ENCODE measurements at regions not wholly inside any gene's neighbourhood (a gene's known extent, or its start where the extent isn't known, plus 50 kb on each side); places are given as distances from the start of the nearest gene placed in this dataset.

GRCh38 chr7:36096460-36097095, 56.5 kb upstream of the EEPD1 start:
- no peak for TF ChIP-seq EP300 (IDR thresholded peaks at IDR 0.05; ENCODE audit: borderline replicate concordance in 1 of 2, low read depth in 1 of 2, low read length in 1 of 2)
- TF ChIP-seq TAF1 (IDR thresholded peaks at IDR 0.05; ENCODE audit: borderline replicate concordance, low read depth, low read length) = no peak
- TF ChIP-seq FOXJ3 (CRISPR knock-in tag; IDR thresholded peaks at IDR 0.05) = no peak
- peak; percentile 11; the same call in 1 of the 2 replicates for TF ChIP-seq CTCF (IDR thresholded peaks at IDR 0.05)
- no peak for TF ChIP-seq PBX3 (IDR thresholded peaks at IDR 0.05)
- TF ChIP-seq USF2 (IDR thresholded peaks at IDR 0.05; ENCODE audit: borderline replicate concordance, low read depth, low read length) = no peak
- TF ChIP-seq FOXM1 (IDR thresholded peaks at IDR 0.05; ENCODE audit: low read depth) = no peak
- TF ChIP-seq POLR2AphosphoS5 (IDR thresholded peaks at IDR 0.05; ENCODE audit: low read depth, low read length) = no peak
- no peak for TF ChIP-seq CHD2 (IDR thresholded peaks at IDR 0.05; ENCODE audit: low read length, partially characterized antibody)
- Histone ChIP-seq H3K4me1 (ENCODE audit: control insufficient read depth in 1 of 2, insufficient read depth in 2 of 2, low read depth in 1 of 2, low read length in 1 of 2) (no peaks in the 10 kb centered on the region; a peak in 1 of 4 replicates), H3K9me2 (no peaks in the 10 kb centered on the region), H3K9ac (no peak overlapping the region), H3K27me3 (ENCODE audit: insufficient read depth) (no peaks in the 10 kb centered on the region), H3F3A (replicated peaks; ENCODE audit: insufficient read depth) (no peaks in the 10 kb centered on the region), H3K79me2 (ENCODE audit: insufficient read depth) (no peaks in the 10 kb centered on the region), H3K4me3 (ENCODE audit: low read depth in 2 of 2, low read length in 1 of 2) (no peak overlapping the region), H2AFZ (ENCODE audit: low read depth) (no peak overlapping the region), H3K27ac (ENCODE audit: low read depth in 2 of 2, low read length in 1 of 2) (no peak overlapping the region), H3K9me3 (no peaks in the 10 kb centered on the region), H3K36me3 (replicated peaks in 1 of 2; ENCODE audit: control insufficient read depth in 1 of 2, insufficient read depth in 2 of 2, low read length in 1 of 2) (no peaks in the 10 kb centered on the region), H4K20me1 (ENCODE audit: insufficient read depth) (no peaks in the 10 kb centered on the region), H3K4me2 (no peak overlapping the region)
- POLR2A ChIA-PET = no interaction called here
- WGBS (ENCODE audit: low lambda C conversion rate) = 78% methylated on average over 6 of the region's 6 CpGs
- CTCF ChIA-PET = interaction anchor here (0.6 to 1.1 kb wide), 3 partner anchors 49 to 195 kb away, joined by 3 read pairs; no protein-coding TSS in a partner anchor
- DNase-seq = no peak

GRCh38 chr7:36098096-36098495, 55.0 kb upstream of the EEPD1 start:
- TF ChIP-seq MEF2A (IDR thresholded peaks at IDR 0.05; ENCODE audit: borderline replicate concordance, low read depth) (no peak), SMC3 (IDR thresholded peaks at IDR 0.05; ENCODE audit: low read depth, low read length) (no peak), ZBTB33 (IDR thresholded peaks at IDR 0.05; ENCODE audit: borderline replicate concordance, low read depth) (no peak), EP300 (IDR thresholded peaks at IDR 0.05; ENCODE audit: borderline replicate concordance in 1 of 2, low read depth in 1 of 2, low read length in 1 of 2) (no peak), FOSL2 (IDR thresholded peaks at IDR 0.05; ENCODE audit: borderline replicate concordance, low read depth) (no peak), RCOR1 (IDR thresholded peaks at IDR 0.05; ENCODE audit: low read length) (no peak), NFIC (IDR thresholded peaks at IDR 0.05; ENCODE audit: borderline replicate concordance) (no peak), TCF12 (IDR thresholded peaks at IDR 0.05) (no peak), RFX5 (IDR thresholded peaks at IDR 0.05; ENCODE audit: low read length) (no peak), IRF3 (IDR thresholded peaks at IDR 0.05; ENCODE audit: low read depth, low read length) (no peak), RXRA (IDR thresholded peaks at IDR 0.05; ENCODE audit: borderline replicate concordance, low read depth) (no peak)
- no peaks in the 10 kb centered on the region; a peak in 1 of 4 replicates for H3K4me1 ChIP-seq (ENCODE audit: control insufficient read depth in 1 of 2, insufficient read depth in 2 of 2, low read depth in 1 of 2, low read length in 1 of 2)
- DNase-seq = no peak
- H3K79me2 ChIP-seq (ENCODE audit: insufficient read depth) = no peaks in the 10 kb centered on the region
- H4K20me1 ChIP-seq (ENCODE audit: insufficient read depth) = no peaks in the 10 kb centered on the region
- no peaks in the 10 kb centered on the region for H3K9me3 ChIP-seq
- POLR2A ChIA-PET = no interaction called here
- no peaks in the 10 kb centered on the region for H3K36me3 ChIP-seq (replicated peaks in 1 of 2; ENCODE audit: control insufficient read depth in 1 of 2, insufficient read depth in 2 of 2, low read length in 1 of 2)
- no peak overlapping the region for H3K4me3 ChIP-seq (ENCODE audit: low read depth in 2 of 2, low read length in 1 of 2)
- H3K4me2 ChIP-seq = no peak overlapping the region
- no peak overlapping the region for H2AFZ ChIP-seq (ENCODE audit: low read depth)
- CTCF ChIA-PET = interaction anchor here (1.2 to 1.6 kb wide), 3 partner anchors 17 to 221 kb away, joined by 3 to 5 read pairs (median 4); no protein-coding TSS in a partner anchor
- no peak overlapping the region for H3K9ac ChIP-seq
- no peaks in the 10 kb centered on the region for H3K9me2 ChIP-seq
- no peak overlapping the region for H3K27ac ChIP-seq (ENCODE audit: low read depth in 2 of 2, low read length in 1 of 2)
- H3F3A ChIP-seq (replicated peaks; ENCODE audit: insufficient read depth) = peaks cover 4% of the 10 kb centered on the region
- H3K27me3 ChIP-seq (ENCODE audit: insufficient read depth) = no peaks in the 10 kb centered on the region

Measured in SK-N-SH (cell line).